KMS-11 (cell line): ENCODE measurements at regions not wholly inside any gene's neighbourhood (a gene's known extent, or its start where the extent isn't known, plus 50 kb on each side); places are given as distances from the start of the nearest gene placed in this dataset.

Experiments used
- H2AFZ ChIP-seq: fragments of 200-600 bp; sonication (generic); 2 replicates; pipeline ENCODE4 v1.6.1; 2016; ENCODE audit warnings: antibody characterized with exemption, mixed run types, low read depth
- H3K27ac ChIP-seq: fragments of 200-600 bp; sonication (generic); 2 replicates; pipeline ENCODE4 v1.6.1; 2016; ENCODE audit warnings: mild to moderate bottlenecking, mixed run types
- H3K27me3 ChIP-seq: fragments of 200-600 bp; sonication (generic); 2 replicates; pipeline ENCODE4 v1.6.1; 2017; ENCODE audit warnings: mild to moderate bottlenecking, low read depth, mixed run types, moderate library complexity; ENCODE audit not compliant: insufficient read depth
- H3K36me3 ChIP-seq: fragments of 200-600 bp; sonication (generic); 2 replicates; pipeline ENCODE4 v1.6.1; 2017; ENCODE audit warnings: mild to moderate bottlenecking, mixed run types; ENCODE audit not compliant: insufficient read depth
- H3K4me1 ChIP-seq: fragments of 200-600 bp; sonication (generic); 2 replicates; pipeline ENCODE4 v1.6.1; 2016; ENCODE audit warnings: mild to moderate bottlenecking, low read depth, mixed run types; ENCODE audit not compliant: poor library complexity, severe bottlenecking
- H3K4me2 ChIP-seq: fragments of 200-600 bp; sonication (generic); 2 replicates; pipeline ENCODE4 v1.7.0; 2016; ENCODE audit warnings: mild to moderate bottlenecking, mixed run types
- H3K4me3 ChIP-seq: fragments of 200-600 bp; sonication (generic); IDR thresholded peaks from 2 replicates; pipeline ENCODE4 v1.6.1; 2017; ENCODE audit warnings: low read depth, low read length, mixed read lengths; ENCODE audit not compliant: insufficient read depth
- H3K79me2 ChIP-seq: fragments of 200-600 bp; sonication (generic); 2 replicates; pipeline ENCODE4 v1.6.1; 2016; ENCODE audit warnings: low read depth, mixed run types; ENCODE audit not compliant: insufficient read depth
- H3K9ac ChIP-seq: fragments of 200-600 bp; sonication (generic); 2 replicates; pipeline ENCODE4 v1.6.1; 2016; ENCODE audit warnings: mild to moderate bottlenecking, mixed run types
- H4K20me1 ChIP-seq: fragments of 200-600 bp; sonication (generic); 2 replicates; pipeline ENCODE4 v1.6.1; 2016; ENCODE audit warnings: mild to moderate bottlenecking, mixed run types; ENCODE audit not compliant: insufficient read depth
- TF ChIP-seq, protein P1 (sequence below): fragments of 200-600 bp; sonication (generic); conservative IDR thresholded peaks from 2 replicates; pipeline ENCODE4 v1.6.1; 2017; ENCODE audit warnings: low read depth, mild to moderate bottlenecking, antibody characterized with exemption, low read length, moderate library complexity, mixed read lengths

DNA sequence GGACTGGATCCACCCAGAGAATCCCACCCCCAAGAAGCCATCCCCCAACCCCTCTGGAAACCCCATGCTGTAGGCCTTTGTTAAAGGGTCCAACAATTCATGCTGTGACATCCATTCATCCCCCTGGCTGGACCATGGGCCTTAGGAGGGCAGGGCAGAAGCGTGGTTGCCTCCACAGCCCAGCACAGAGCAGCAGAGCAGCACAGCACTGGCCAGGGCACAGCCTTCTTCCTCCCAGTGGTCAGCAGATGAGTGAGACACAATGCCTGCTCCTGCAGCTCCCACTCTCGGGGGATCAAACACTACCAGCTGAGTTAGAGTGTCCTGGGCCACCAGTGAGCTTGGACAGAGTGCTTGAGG lies 84.5 kb upstream of the LINC01488 start:
- Histone ChIP-seq H3K4me3 (no peak overlapping the region), H3K9ac (no peak overlapping the region), H3K27me3 (no peaks in the 10 kb centered on the region; the same call in 1 of the 2 replicates), H3K27ac (no peak overlapping the region), H3K4me1 (no peaks in the 10 kb centered on the region), H4K20me1 (no peaks in the 10 kb centered on the region), H3K79me2 (no peaks in the 10 kb centered on the region), H3K36me3 (no peaks in the 10 kb centered on the region), H2AFZ (no peak overlapping the region), H3K4me2 (no peak overlapping the region)
- TF ChIP-seq, protein P1, sequence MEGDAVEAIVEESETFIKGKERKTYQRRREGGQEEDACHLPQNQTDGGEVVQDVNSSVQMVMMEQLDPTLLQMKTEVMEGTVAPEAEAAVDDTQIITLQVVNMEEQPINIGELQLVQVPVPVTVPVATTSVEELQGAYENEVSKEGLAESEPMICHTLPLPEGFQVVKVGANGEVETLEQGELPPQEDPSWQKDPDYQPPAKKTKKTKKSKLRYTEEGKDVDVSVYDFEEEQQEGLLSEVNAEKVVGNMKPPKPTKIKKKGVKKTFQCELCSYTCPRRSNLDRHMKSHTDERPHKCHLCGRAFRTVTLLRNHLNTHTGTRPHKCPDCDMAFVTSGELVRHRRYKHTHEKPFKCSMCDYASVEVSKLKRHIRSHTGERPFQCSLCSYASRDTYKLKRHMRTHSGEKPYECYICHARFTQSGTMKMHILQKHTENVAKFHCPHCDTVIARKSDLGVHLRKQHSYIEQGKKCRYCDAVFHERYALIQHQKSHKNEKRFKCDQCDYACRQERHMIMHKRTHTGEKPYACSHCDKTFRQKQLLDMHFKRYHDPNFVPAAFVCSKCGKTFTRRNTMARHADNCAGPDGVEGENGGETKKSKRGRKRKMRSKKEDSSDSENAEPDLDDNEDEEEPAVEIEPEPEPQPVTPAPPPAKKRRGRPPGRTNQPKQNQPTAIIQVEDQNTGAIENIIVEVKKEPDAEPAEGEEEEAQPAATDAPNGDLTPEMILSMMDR: no peak

- Histone ChIP-seq H3K4me1 (no peaks in the 10 kb centered on the region), H3K27me3 (no peaks in the 10 kb centered on the region; the same call in 1 of the 2 replicates), H2AFZ (no peak overlapping the region)
Observed at GRCh38 chr11:69397732-69398131, 83.7 kb upstream of the LINC01488 start.

DNA sequence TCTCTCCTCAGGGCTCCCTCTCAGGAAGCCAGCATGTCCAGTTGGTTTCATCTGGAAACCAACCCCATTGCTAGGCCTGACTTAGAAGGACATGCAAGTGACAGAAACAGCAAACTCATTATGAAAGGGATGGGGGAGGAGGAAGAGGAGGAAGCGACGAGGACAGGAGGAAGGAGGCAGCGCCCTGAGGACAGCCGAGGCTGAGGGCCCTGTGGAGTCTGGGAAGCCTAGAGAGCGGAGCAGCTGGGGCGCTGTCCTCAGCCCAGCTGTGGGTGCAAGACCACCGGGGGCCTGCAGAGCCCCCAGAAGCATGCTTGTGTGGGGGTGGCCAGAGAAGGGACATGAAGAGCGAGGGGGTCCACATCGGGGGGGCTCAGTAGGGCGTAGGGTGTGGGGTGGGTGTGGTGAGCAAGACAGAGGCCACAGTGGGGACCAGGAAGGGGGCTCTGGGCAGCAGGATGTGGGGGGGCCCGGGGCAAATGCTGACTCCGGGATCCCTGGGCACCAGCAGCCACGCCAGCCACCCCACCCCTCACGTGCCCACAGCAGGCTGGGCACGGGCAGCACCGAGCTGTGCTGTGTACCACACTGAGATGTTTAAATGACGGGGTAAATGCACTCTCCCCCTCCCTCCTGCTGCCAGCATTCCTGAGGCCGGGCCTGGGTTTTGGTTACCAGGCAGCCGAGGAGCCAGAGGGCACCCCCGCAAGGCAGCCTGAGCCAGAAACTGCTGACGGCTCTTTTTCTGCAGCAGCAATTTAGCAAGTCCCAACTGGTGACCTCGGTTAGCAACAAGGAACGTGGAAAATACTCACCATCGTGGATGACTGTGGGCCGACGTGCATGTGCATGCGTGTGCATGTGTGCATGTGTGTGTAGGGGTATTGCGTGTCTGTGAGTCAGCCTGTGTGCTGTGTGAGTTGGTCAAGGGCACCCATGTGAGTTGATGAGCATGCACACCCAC lies 82.7 kb upstream of the LINC01488 start:
- Histone ChIP-seq H2AFZ (no peak overlapping the region), H3K4me2 (no peak overlapping the region), H3K36me3 (no peaks in the 10 kb centered on the region), H3K9ac (no peak overlapping the region), H4K20me1 (no peaks in the 10 kb centered on the region), H3K27ac (no peak overlapping the region), H3K4me1 (no peaks in the 10 kb centered on the region), H3K4me3 (no peak overlapping the region), H3K27me3 (no peaks in the 10 kb centered on the region; the same call in 1 of the 2 replicates), H3K79me2 (no peaks in the 10 kb centered on the region)
- TF ChIP-seq, protein P1: no peak

More at GRCh38 chr11:69397732-69398131, 83.7 kb upstream of the LINC01488 start:
- TF ChIP-seq, protein P1: no peak
- no peaks in the 10 kb centered on the region for H4K20me1 ChIP-seq
- no peak overlapping the region for H3K9ac ChIP-seq
- H3K4me3 ChIP-seq: no peak overlapping the region
- no peaks in the 10 kb centered on the region for H3K36me3 ChIP-seq
- H3K79me2 ChIP-seq: no peaks in the 10 kb centered on the region
- no peak overlapping the region for H3K27ac ChIP-seq
- H3K4me2 ChIP-seq: no peak overlapping the region

GRCh38 chr11:69400140-69400539 lies 81.3 kb upstream of the LINC01488 start:
- no peaks in the 10 kb centered on the region for H3K4me1 ChIP-seq
- no peak overlapping the region for H3K9ac ChIP-seq
- H3K4me2 ChIP-seq: no peak overlapping the region
- H3K27ac ChIP-seq: no peak overlapping the region
- no peak overlapping the region for H2AFZ ChIP-seq
- H4K20me1 ChIP-seq: no peaks in the 10 kb centered on the region
- no peak overlapping the region for H3K4me3 ChIP-seq
- no peaks in the 10 kb centered on the region for H3K36me3 ChIP-seq
- no peaks in the 10 kb centered on the region for H3K27me3 ChIP-seq
- TF ChIP-seq, protein P1: no peak
- H3K79me2 ChIP-seq: no peaks in the 10 kb centered on the region
